K562 (cell line): ENCODE measurements at regions not wholly inside any gene's neighbourhood (a gene's known extent, or its start where the extent isn't known, plus 50 kb on each side); places are given as distances from the start of the nearest gene placed in this dataset.
A peak's percentile ranks its signal among the peaks of the same experiment; 100 is the strongest.

Source experiments
- ATAC-seq: fragments of 200-7000 bp; cut with Tn5 transposase; 3 replicates; pipeline ENCODE4 v1.9.1; 2020; ENCODE audit warnings: moderate library complexity
- BruUV-seq: library from RNA; stranded (reverse); fragments of 400-500 nt; replicated peaks from 2 replicates; lab custom pipeline; 2021; lab: Mats Ljungman, UMichigan
- CTCF ChIA-PET: fragments of 300-600 bp; formaldehyde crosslinking; extraction: SDS; loops from one replicate; lab custom pipeline; 2021; ENCODE audit warnings: low intra/inter-chr PET ratio; lab: Yijun Ruan, JAX
- POLR2A ChIA-PET: fragments of 300-600, 350-650 bp; sonication (Branson Sonifier 250); formaldehyde crosslinking; extraction: SDS; loops from one replicate; lab custom pipeline; 2021; ENCODE audit warnings: antibody characterized with exemption, inconsistent platforms; lab: Yijun Ruan, JAX
- DNase-seq, 4 experiments: peaks; one replicate each; pipeline versions ENCODE4 v3.0.0 to v3.0.0-alpha.2; 2011 to 2018; ENCODE audit warnings: low spot score in 3 of 4, mixed read lengths in 3 of 4; ENCODE audit errors: extremely low read depth in 1 of 4
- FAIRE-seq: peaks from 2 replicates; lab custom pipeline; 2011; peaks lifted over from hg19 to GRCh38; lab: Jason Lieb, UNC
- H2AFZ ChIP-seq: 2 replicates; pipeline ENCODE4 v1.6.0; 2011; ENCODE audit warnings: low read depth, low read length, control low read depth, inconsistent platforms
- H3K27ac ChIP-seq: fragments of 200-600 bp; 3 replicates; pipeline ENCODE4 v1.8.0; 2011; ENCODE audit warnings: low read depth, mild to moderate bottlenecking, control low read depth, inconsistent platforms, low read length, moderate library complexity, mixed read lengths; ENCODE audit errors: extremely low read depth
- H3K27me3 ChIP-seq, 2 experiments: fragments of 300-600 bp in 1 of 2; 2 replicates in 1 of 2; 3 replicates in 1 of 2; pipeline versions ENCODE4 v1.6.0 to v1.8.0; 2011; ENCODE audit warnings: inconsistent platforms in 2 of 2, low read length in 2 of 2, mild to moderate bottlenecking in 1 of 2, mixed read lengths in 1 of 2, moderate library complexity in 1 of 2; ENCODE audit not compliant: control insufficient read depth in 2 of 2, insufficient read depth in 2 of 2
- H3K36me3 ChIP-seq: fragments of 300-600 bp; 3 replicates; pipeline ENCODE4 v1.8.0; 2011; ENCODE audit warnings: mild to moderate bottlenecking, low read length, inconsistent platforms; ENCODE audit not compliant: control insufficient read depth, insufficient read depth
- H3K4me1 ChIP-seq, 2 experiments: fragments of 200-600 bp in 1 of 2; replicated peaks in 1 of 2; 2 replicates in 1 of 2; 3 replicates in 1 of 2; pipeline versions ENCODE4 v1.5.1 to v1.8.0; 2011; ENCODE audit warnings: inconsistent platforms in 2 of 2, low read length in 2 of 2, mild to moderate bottlenecking in 1 of 2, mixed read lengths in 1 of 2, moderate library complexity in 1 of 2; ENCODE audit not compliant: control insufficient read depth in 2 of 2, insufficient read depth in 2 of 2
- H3K4me2 ChIP-seq: 2 replicates; pipeline ENCODE4 v1.6.1; 2011; ENCODE audit warnings: low read length, control low read depth, inconsistent platforms, mixed read lengths; ENCODE audit not compliant: insufficient read depth
- H3K4me3 ChIP-seq: fragments of 200-600 bp; sonication (generic), shearing (Covaris generic); 2 replicates; pipeline ENCODE4 v1.5.1; 2016; ENCODE audit warnings: control low read depth, inconsistent platforms
- H3K79me2 ChIP-seq: fragments of 200-600 bp; 3 replicates; pipeline ENCODE4 v1.8.0; 2011; ENCODE audit warnings: low read length, inconsistent platforms; ENCODE audit not compliant: control insufficient read depth, insufficient read depth
- H3K9ac ChIP-seq, 2 experiments: 2 replicates each; pipeline versions ENCODE4 v1.6.0 to v1.6.1; 2011; ENCODE audit warnings: low read depth in 2 of 2, low read length in 2 of 2, control low read depth in 1 of 2, inconsistent platforms in 1 of 2, mild to moderate bottlenecking in 1 of 2, mixed read lengths in 1 of 2; ENCODE audit not compliant: insufficient read depth in 1 of 2
- H3K9me1 ChIP-seq: one replicate; pipeline ENCODE4 v1.6.0; 2011; ENCODE audit warnings: inconsistent platforms, mild to moderate bottlenecking, low read length, moderate library complexity; ENCODE audit not compliant: control insufficient read depth, insufficient read depth
- H3K9me3 ChIP-seq: replicated peaks from 2 replicates; pipeline ENCODE4 v1.5.1; 2011; ENCODE audit warnings: low read depth, low read length, inconsistent platforms; ENCODE audit not compliant: control insufficient read depth, insufficient read depth
- H4K20me1 ChIP-seq: replicated peaks from 2 replicates; pipeline ENCODE4 v1.6.1; 2011; ENCODE audit warnings: low read length, inconsistent platforms, mixed read lengths; ENCODE audit not compliant: control insufficient read depth, insufficient read depth
- BCOR ChIP-seq: fragments of 450-650 bp; IDR thresholded peaks from 2 replicates; pipeline ENCODE4 v1.6.1; 2016
- C11orf30 ChIP-seq: fragments of 450-650 bp; IDR thresholded peaks from 2 replicates; pipeline ENCODE4 v1.6.1; 2016; ENCODE audit warnings: low read depth, mild to moderate bottlenecking
- ETS2 ChIP-seq: IDR thresholded peaks from 2 replicates; pipeline ENCODE4 v1.6.1; 2016; ENCODE audit warnings: borderline replicate concordance, missing genetic modification characterization, mild to moderate bottlenecking, moderate library complexity, missing compliant biosample characterization; ENCODE audit not compliant: poor library complexity, severe bottlenecking
- GATA2 ChIP-seq: sonication (generic); formaldehyde crosslinking; IDR thresholded peaks from 2 replicates; pipeline ENCODE4 v1.4.0; 2020; ENCODE audit warnings: mild to moderate bottlenecking, missing genetic modification reagents
- HMGN3 ChIP-seq: IDR thresholded peaks from 2 replicates; pipeline ENCODE4 v1.6.1; 2011; ENCODE audit warnings: borderline replicate concordance, low read depth, mild to moderate bottlenecking, mixed read lengths, low read length; ENCODE audit not compliant: insufficient read length; ENCODE audit errors: extremely low read depth
- IFI16 ChIP-seq: fragments of 250-450 bp; sonication (Bioruptor Pico); IDR thresholded peaks from 2 replicates; pipeline ENCODE4 v2.1.2; 2022; ENCODE audit warnings: mild to moderate bottlenecking, inconsistent platforms
- MAFK ChIP-seq: IDR thresholded peaks from 2 replicates; pipeline ENCODE4 v1.6.1; 2011; ENCODE audit warnings: low read length, improper control_type of control experiment
- MEF2D ChIP-seq: conservative IDR thresholded peaks from 2 replicates; pipeline ENCODE4 v1.6.1; 2016; ENCODE audit warnings: low read depth, missing genetic modification characterization, missing compliant biosample characterization
- NRF1 ChIP-seq, 2 experiments: fragments of 450-650 bp; IDR thresholded peaks in 1 of 2; conservative IDR thresholded peaks in 1 of 2; 2 replicates each; pipeline ENCODE4 v1.6.1; 2014; ENCODE audit warnings: mild to moderate bottlenecking in 2 of 2
- PHF8 ChIP-seq: fragments of 200-600 bp; sonication (generic); IDR thresholded peaks from 2 replicates; pipeline ENCODE4 v1.6.1; 2012; ENCODE audit warnings: mixed run types, mild to moderate bottlenecking, inconsistent platforms, low read length, moderate library complexity, borderline replicate concordance
- SETDB1 ChIP-seq: IDR thresholded peaks from one replicate; pipeline ENCODE4 v1.6.1; 2012; ENCODE audit warnings: low read length, control low read depth, inconsistent platforms
- STAG1 ChIP-seq: sonication (generic); formaldehyde crosslinking; IDR thresholded peaks from 2 replicates; pipeline ENCODE4 v1.5.0; 2020; ENCODE audit warnings: missing genetic modification reagents, borderline replicate concordance
- THAP7 ChIP-seq: fragments of 250-450 bp; sonication (Bioruptor Pico); IDR thresholded peaks from 2 replicates; pipeline ENCODE4 v1.5.0; 2021
- ZFPM2 ChIP-seq: fragments of 250-450 bp; sonication (Bioruptor Pico); IDR thresholded peaks from 2 replicates; pipeline ENCODE4 v1.5.1; 2022; ENCODE audit warnings: mild to moderate bottlenecking
- ZNF143 ChIP-seq: sonication (generic); formaldehyde crosslinking; IDR thresholded peaks from 2 replicates; pipeline ENCODE4 v1.9.0; 2022; ENCODE audit warnings: mild to moderate bottlenecking, missing genetic modification reagents
- WGBS: fragments of 100-300 bp; shearing (Covaris generic); methylation state at CpG from one replicate; pipeline ENCODE4 v1.1.6; 2016; ENCODE audit warnings: low coverage, mixed read lengths; ENCODE audit not compliant: insufficient coverage; ENCODE audit errors: missing lambda C conversion rate; 5-methylcytosine and 5-hydroxymethylcytosine counted together
- in situ Hi-C: fragments of 300-500 bp; cut with MboI; formaldehyde crosslinking; loops from 4 replicates; pipeline ENCODE4 v1.15.0; 2018; ENCODE audit warnings: inconsistent platforms, mixed read lengths
- intact Hi-C: fragments of 100-400 bp; cut with micrococcal nuclease; formaldehyde crosslinking; loops from 2 replicates; pipeline ENCODE4 v1.14.2; 2022

- POLR2A ChIA-PET: no interaction called here
- H3K9me1 ChIP-seq: peaks cover 2% of the 10 kb centered on the region
- H4K20me1 ChIP-seq: no peaks in the 10 kb centered on the region; the same call in 1 of the 2 replicates
- FAIRE-seq (no peak), DNase-seq (no peak), ATAC-seq (no peak)
- intact Hi-C loops: no loop called here
- TF ChIP-seq C11orf30 (no peak), IFI16 (CRISPR knock-in tag) (no peak), SETDB1 (no peak), BCOR (no peak), NRF1 (conservative IDR thresholded peaks at IDR 0.05 in 1 of 2, IDR thresholded peaks at IDR 0.05 in 1 of 2) (peak; percentile 31 to 49; a peak in 3 of 4 replicates)
- in situ Hi-C loops: no loop called here
- no peaks in the 10 kb centered on the region for H3K4me1 ChIP-seq
- H3K36me3 ChIP-seq: no peaks in the 10 kb centered on the region
- no peak overlapping the region for H3K9ac ChIP-seq
- BruUV-seq: no TSS peak
- no peak overlapping the region for H3K4me3 ChIP-seq
- peaks cover 20 to 29% of the 10 kb centered on the region in 2 experiments; a peak in 3 of 5 replicates for H3K27me3 ChIP-seq
- H3K9me3 ChIP-seq: no peaks in the 10 kb centered on the region
- no peaks in the 10 kb centered on the region for H3K79me2 ChIP-seq
- H2AFZ ChIP-seq: no peak overlapping the region
- H3K4me2 ChIP-seq: no peak overlapping the region
- no peak overlapping the region for H3K27ac ChIP-seq
- WGBS: under 1% methylated on average over 16 of the region's 16 CpGs
- CTCF ChIA-PET: no interaction called here
Observed at GRCh38 chr21:41641821-41642701, 124.8 kb downstream of the RIPK4 start.

- Histone ChIP-seq H4K20me1 (no peaks in the 10 kb centered on the region; the same call in 1 of the 2 replicates), H3K4me3 (no peak overlapping the region), H3K9me1 (peaks cover 2% of the 10 kb centered on the region), H3K36me3 (no peaks in the 10 kb centered on the region), H3K27ac (no peak overlapping the region), H3K9ac (no peak overlapping the region), H2AFZ (no peak overlapping the region), H3K4me2 (no peak overlapping the region), H3K79me2 (no peaks in the 10 kb centered on the region), H3K9me3 (no peaks in the 10 kb centered on the region), H3K4me1 (no peaks in the 10 kb centered on the region), H3K27me3 (peaks cover 20 to 29% of the 10 kb centered on the region in 2 experiments; a peak in 2 of 5 replicates)
- ATAC-seq: no peak
- POLR2A ChIA-PET: no interaction called here
- WGBS: 0% methylated on average over 3 of the region's 3 CpGs
- DNase-seq: no peak
- intact Hi-C loops: no loop called here
- no peak for FAIRE-seq
- CTCF ChIA-PET: no interaction called here
- BruUV-seq: no TSS peak
- in situ Hi-C loops: no loop called here
- no peak for TF ChIP-seq THAP7 (CRISPR knock-in tag)
- TF ChIP-seq ZFPM2 (CRISPR knock-in tag): no peak
- no peak for TF ChIP-seq MEF2D (tag)
- no peak for TF ChIP-seq ETS2
- no peak for TF ChIP-seq STAG1 (CRISPR knock-in tag)
- no peak for TF ChIP-seq PHF8
- no peak for TF ChIP-seq HMGN3
- no peak for TF ChIP-seq ZNF143
- no peak for TF ChIP-seq MAFK
- no peak for TF ChIP-seq GATA2
Observed at GRCh38 chr21:41641510-41641815, 125.4 kb downstream of the RIPK4 start.
